ENCODE measurements at regions not wholly inside any gene's neighbourhood (a gene's known extent, or its start where the extent isn't known, plus 50 kb on each side); places are given as distances from the start of the nearest gene placed in this dataset.

DNA sequence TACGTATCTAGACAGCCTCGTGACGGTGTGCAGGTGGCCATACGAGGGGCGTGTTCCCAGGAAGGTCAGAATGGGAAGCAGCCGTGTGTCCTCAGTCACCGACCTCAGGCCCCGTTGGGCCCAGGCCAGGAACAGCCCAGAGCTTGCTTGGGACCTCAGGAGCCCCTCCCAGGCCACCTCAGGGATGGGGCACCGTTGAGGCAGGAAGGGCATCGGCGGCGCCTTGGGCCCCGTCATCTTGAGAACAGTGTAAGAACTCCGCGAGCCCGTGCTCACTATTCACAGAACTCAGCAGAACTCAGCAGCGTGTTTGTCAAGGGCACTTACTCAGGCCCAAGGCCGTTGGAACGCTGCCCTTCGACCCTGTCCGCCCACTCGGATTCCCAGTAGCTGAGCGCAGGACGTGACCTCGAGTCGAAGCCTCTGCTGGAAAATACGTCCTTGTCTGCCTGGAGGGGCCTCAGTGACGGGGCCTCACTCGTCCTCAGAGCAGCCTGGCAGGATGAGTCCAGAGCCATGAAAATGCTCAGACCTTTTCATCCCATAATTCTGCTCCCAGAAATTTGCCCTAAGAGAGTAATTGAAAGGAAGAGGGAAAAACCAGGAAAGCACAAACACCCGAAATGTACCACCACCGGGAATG lies 1134.8 kb downstream of the BRD1 start:
- no peak for DNase-seq (ENCODE audit: low spot score)

GRCh38 chr22:48691431-48691851 lies 1136.2 kb downstream of the BRD1 start:
- no peak for DNase-seq (ENCODE audit: low spot score)

DNA sequence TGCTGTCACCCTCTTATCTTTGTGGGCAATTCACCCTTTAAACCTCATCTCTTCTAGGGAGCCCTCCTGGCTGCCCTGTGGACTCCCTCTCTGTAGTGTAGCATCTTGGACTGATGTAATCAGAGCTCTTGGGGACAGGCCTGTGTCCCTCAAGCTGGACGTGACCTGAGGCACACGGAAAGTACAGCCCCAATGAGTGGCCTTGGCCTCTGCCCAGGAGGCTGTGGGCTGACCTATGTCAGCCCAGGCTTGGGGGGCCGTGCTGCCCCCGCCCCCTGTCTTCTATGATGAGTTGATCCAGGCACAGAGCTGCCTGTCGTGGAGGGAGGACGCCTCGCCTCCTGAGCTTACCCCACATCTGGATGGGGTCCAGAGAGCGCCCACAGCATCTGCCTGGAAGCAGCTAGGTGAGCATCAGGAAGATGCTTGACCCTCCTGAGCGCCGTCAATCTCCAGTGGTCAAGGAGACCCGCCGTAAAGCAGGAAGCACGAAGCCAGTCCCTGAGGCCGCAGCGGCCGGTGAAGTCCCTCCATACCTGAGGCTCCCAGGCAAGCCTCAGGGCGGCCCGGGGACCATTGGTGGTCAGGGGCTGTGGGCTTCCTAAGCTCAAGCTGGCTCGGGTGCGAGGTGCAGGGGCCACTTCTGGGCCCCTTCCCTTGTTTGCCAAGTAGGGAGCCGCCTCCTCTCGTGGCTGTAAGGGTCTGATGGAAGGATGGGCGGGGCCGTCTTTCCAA lies 1136.9 kb downstream of the BRD1 start:
- no peak for DNase-seq (ENCODE audit: low spot score)

GRCh38 chr22:48689206-48689605 lies 1138.5 kb downstream of the BRD1 start:
- no peak for DNase-seq (ENCODE audit: low spot score)

DNA sequence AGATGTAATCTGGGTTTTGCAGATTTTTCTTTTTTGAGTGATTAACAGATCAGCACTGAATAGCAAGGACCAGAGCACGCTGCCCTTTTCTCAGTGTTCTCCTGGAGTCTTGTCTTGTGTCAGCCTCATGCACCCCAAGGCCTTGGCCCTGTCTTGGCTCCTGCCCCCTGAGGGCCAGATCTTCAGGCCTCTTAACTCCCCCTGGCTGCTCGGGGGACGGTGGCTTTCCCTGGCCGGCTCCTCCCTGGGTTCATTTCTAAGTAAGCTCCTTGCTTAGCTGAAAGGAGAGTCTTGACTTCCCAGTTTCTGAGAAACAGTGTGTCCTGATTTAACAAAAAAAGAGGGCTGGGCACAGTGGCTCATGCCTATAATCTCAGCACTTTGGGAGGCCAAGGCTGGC lies 1139.3 kb downstream of the BRD1 start:
- DNase-seq (ENCODE audit: low spot score), result no peak

GRCh38 chr22:48687606-48688005 lies 1140.1 kb downstream of the BRD1 start:
- no peak for DNase-seq (ENCODE audit: low spot score)

DNA sequence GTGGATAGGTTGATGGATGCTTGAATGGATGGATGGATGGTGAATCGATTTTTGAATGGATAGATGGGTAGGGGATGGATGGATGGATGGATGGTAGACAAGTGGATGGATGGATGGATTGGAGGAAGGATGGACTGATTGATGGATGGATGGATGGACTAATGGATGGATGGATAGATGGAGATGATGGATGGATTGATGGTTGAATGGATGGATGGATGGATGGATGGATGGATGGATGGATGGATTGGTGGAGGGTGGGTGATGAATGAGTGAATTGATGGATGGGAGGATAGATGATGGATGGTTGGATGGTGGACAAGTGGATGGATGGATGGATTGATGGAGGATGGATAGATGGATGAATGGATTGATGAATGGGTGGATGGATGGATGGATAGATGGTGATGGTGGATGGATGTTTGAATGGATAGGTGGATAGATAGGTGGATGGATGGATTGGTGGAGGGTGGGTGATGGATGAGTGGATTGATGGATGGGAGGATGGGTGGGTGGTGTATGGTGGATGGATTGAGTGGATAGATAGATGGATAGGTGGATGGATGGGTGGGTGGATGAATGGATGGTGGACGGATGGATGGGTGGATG lies 1140.9 kb downstream of the BRD1 start:
- no peak for DNase-seq (ENCODE audit: low spot score)

DNA sequence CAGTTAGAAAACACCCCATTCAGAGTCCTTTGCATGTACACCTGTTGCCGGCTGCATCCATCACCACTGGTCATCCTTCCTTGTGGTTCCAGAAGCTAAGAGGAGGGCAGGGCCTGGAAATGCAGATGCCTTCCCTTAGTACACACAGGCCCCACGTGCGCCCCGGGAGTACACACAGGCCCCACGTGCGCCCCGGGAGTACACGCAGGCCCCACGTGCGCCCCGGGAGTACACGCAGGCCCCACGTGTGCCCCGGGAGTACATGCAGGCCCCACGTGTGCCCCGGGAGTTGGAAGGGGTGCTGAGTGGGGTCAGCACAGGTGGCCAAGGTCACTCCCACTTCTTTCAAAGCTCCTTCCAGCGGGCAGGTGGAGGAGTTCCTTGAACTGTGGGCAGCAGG lies 1141.9 kb downstream of the BRD1 start:
- DNase-seq (ENCODE audit: low spot score), result no peak

GRCh38 chr22:48683640-48684039 lies 1144.0 kb downstream of the BRD1 start:
- DNase-seq (ENCODE audit: low spot score), result no peak

DNA sequence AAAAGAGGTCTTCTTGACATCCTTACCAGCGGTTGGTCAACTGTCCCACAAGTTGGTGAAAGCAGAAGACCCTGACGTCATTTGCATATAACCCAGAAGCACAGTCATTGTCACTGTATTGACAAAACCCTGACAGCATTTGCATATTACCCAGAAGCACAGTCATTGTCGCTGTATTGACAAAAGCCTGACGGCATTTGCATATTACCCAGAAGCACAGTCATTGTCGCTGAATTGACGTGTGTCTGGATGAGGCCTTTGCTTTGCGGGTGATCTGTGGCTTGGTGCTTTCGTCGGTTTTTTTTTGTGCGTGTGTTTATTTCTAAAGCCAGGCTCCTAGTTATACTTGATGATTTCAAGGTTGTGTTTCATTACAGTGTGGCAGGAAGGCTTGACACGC lies 1145.2 kb downstream of the BRD1 start:
- DNase-seq (ENCODE audit: low spot score), result no peak

- DNase-seq (ENCODE audit: low spot score), result no peak
Measured at GRCh38 chr22:48680601-48681000, 1147.1 kb downstream of the BRD1 start.

DNA sequence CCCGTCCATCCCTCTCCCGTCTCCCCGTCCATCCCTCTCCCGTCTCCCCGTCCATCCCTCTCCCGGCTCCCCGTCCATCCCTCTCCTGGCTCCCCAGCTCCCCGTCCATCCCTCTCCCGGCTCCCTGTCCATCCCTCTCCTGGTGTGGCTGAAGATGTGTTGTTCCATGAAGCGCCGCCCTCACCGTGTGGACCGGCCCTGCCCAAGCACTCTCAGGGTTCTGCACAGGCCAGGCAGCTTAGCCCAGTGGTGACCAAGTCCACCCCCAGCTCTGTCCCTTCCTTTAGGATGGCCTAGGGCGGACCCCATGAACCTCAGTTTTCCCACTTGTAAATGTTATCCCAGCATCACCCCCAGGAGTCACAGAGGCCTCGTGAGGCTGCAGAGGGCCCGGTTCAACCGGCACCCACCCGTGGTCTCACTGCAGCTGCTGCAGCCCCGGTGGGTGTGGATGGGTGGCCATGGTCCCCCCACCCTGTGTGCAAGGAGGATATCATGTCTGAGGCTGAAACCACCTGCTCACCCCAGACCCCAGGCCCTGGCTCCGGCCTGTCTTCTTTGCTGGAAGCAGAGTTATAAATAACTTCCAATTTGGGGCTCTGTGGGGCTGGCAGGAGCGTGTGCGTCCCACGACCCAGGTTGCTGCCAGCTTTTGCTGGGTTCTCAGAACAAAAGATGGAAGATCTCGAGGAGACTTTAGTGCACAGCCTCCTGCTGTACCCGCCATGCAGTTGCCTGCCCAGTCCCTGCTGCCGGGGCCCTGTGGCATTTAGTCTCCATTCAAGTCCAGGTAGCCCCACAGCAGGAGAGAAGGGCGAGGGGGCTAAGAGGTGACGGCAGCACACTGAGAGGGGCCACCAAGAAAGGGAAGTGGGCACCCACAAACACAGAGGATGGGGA lies 1147.8 kb downstream of the BRD1 start:
- DNase-seq (ENCODE audit: low spot score), result no peak

- DNase-seq (ENCODE audit: low spot score), result no peak
Measured at GRCh38 chr22:48678171-48679135, 1149.2 kb downstream of the BRD1 start.

GRCh38 chr22:48677621-48678020 lies 1150.1 kb downstream of the BRD1 start:
- no peak for DNase-seq (ENCODE audit: low spot score)

DNA sequence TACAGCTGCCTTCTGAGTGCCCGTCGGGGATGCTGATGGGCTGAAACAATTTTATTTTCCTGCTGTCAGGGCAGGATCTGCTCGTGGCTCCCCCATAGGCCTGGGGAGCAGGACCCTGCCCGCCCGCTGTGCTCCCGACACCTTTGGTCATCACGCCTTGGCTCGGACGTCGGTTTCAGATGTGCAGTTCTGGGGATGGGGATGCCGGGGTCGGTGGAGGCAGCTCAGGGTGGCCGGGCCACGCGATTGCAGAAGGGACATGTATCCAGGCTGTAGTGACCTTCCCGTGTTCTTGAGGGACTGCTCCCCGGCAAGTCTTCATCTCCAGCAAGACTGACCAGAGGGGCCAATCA lies 1150.5 kb downstream of the BRD1 start:
- no peak for DNase-seq (ENCODE audit: low spot score)

DNA sequence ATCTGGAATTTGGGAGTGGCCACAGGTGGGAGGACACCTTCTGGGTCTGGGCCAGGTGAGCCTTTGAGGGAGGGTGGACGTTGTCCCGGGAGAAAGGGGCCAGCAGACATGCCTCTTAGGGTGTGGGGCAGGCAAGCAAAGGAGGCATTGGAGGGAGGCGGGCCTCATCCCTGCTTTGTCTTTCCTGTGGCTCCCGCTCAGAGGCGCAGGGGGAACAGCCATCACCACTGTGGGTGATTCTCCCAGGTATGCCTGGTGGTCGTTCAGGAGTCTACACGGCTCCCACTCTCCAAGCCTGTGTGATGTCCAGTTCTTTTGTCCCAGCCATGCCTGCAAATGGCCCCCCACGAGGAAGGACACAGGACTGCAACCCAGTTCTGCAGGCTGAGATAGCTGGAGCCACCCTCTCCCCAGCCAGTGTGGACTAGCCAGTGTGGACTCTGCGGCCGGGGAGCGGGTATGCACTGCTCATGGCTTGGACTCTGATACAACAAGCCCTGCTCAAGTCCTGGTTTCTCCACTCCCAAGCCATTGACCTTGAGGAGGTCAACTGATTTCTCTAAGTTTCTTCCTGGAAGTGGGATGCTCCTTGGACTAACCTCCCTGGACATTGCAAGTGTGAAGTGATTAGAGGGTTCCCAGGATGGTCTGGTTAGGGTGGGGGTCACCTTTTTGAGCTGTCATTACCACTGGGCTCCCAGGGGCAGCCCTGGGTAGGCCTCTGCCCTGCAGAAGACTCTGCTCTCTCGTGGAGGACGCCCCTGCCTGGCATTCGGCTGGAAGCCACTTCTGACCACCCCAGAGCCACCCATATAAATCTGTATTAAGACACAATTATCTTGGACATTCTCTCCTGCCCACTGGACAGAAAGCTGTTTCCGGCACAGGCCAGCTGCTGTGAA lies 1151.2 kb downstream of the BRD1 start:
- no peak for DNase-seq (ENCODE audit: low spot score)

DNA sequence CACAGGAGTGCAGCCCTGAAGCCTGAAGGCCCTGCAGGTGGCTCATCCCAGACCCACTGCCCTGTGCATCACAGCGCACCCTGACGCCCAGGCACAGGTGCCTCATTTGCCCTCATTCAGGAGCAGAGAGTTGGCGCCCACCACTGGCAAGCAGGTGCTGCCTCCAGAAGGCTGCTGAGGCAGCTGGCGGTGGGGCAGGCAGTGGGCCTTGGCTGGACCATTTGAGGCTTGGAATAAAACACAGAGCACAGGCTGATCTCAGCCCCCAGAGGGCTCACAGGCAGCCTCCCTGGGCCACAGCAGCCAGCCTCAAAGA lies 1151.9 kb downstream of the BRD1 start:
- no peak for DNase-seq (ENCODE audit: low spot score)

- DNase-seq (ENCODE audit: low spot score), result no peak
Measured at GRCh38 chr22:48675141-48675829, 1152.4 kb downstream of the BRD1 start.

DNA sequence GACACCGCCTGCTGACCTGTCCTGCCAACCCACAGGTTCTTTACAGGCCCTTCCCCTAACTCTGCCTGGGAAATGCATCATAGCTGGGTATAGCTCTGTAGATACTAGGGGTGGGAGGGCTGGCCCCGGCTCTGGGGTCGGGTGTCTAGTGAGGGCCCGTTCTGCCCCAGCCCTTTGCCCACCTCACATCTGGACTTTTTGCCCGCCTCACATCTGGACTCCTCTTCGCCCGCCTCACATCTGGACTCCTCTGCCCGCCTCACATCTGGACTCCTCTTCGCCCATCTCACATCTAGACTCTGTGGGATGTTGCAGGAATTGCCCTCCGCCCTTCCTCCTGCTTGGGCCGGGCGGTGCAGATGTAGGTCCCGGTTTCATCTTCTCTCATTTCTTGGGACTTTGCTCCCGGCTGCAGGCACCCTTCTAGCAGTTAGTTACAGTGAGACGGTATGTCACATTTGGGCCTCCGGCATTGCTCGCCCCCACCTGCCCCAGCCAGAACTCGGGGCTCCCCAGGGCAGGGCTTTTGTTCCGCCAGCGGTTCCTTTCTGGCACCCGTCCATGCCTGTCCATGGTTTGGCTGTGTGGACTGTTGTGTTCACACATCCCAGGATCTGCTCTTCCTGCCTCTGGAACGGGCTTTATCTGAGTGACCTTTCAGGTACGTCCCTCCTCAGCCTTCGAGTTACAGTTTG lies 1153.7 kb downstream of the BRD1 start:
- no peak for DNase-seq (ENCODE audit: low spot score)

Data from iPS-NIHi11 (cell line).